ENCODE measurements at regions not wholly inside any gene's neighbourhood (a gene's known extent, or its start where the extent isn't known, plus 50 kb on each side); places are given as distances from the start of the nearest gene placed in this dataset.

DNA sequence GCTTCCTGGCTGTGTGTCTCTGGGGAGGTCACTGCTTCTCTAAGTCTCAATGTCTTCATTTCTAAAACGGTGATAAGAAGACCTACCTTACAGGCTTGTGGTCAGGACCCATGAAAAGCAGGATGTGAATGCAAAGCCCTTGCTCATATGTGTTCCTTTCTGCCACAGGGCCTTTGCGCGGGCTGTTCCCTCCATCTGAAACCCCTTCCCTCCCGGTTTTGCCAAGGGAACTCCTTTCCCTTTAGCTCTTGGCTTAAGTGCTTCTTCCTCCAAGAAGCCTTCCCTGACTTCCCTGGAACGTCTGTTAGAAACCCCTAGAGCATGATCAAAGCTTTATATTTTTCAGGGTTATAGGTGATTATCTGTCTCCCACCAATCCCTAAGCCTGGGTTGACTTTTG, 147.2 kb upstream of the PTPN1 start:
- Histone ChIP-seq H3K27me3 (replicated peaks; ENCODE audit: control insufficient read depth, insufficient read depth, low read length) (no peaks in the 10 kb centered on the region; the same call in none of the 2 replicates), H3K36me3 (ENCODE audit: control insufficient read depth, insufficient read depth, low read length) (no peaks in the 10 kb centered on the region), H3K4me3 (replicated peaks; ENCODE audit: low read depth, low read length) (no peak overlapping the region)
- no peak for TF ChIP-seq CTCF (IDR thresholded peaks at IDR 0.05; ENCODE audit: insufficient read depth, low read length, poor library complexity, severe bottlenecking)
- DNase-seq (ENCODE audit: extremely low read depth, insufficient read length) = no peak

GRCh38 chr20:50363479-50363878, 146.7 kb upstream of the PTPN1 start:
- no peak for DNase-seq (ENCODE audit: extremely low read depth, insufficient read length)
- H3K4me3 ChIP-seq (replicated peaks; ENCODE audit: low read depth, low read length) = no peak overlapping the region
- TF ChIP-seq CTCF (IDR thresholded peaks at IDR 0.05; ENCODE audit: insufficient read depth, low read length, poor library complexity, severe bottlenecking) = no peak
- no peaks in the 10 kb centered on the region; the same call in none of the 2 replicates for H3K27me3 ChIP-seq (replicated peaks; ENCODE audit: control insufficient read depth, insufficient read depth, low read length)
- no peaks in the 10 kb centered on the region for H3K36me3 ChIP-seq (ENCODE audit: control insufficient read depth, insufficient read depth, low read length)

- no peaks in the 10 kb centered on the region; the same call in none of the 2 replicates for H3K27me3 ChIP-seq (replicated peaks; ENCODE audit: control insufficient read depth, insufficient read depth, low read length)
- no peak for TF ChIP-seq CTCF (IDR thresholded peaks at IDR 0.05; ENCODE audit: insufficient read depth, low read length, poor library complexity, severe bottlenecking)
- no peak overlapping the region for H3K4me3 ChIP-seq (replicated peaks; ENCODE audit: low read depth, low read length)
Measured at GRCh38 chr20:50364542-50364941, 145.6 kb upstream of the PTPN1 start.

GRCh38 chr20:50366270-50367103, 143.7 kb upstream of the PTPN1 start:
- no peak for TF ChIP-seq CTCF (IDR thresholded peaks at IDR 0.05; ENCODE audit: insufficient read depth, low read length, poor library complexity, severe bottlenecking)
- no peak overlapping the region for H3K4me3 ChIP-seq (replicated peaks; ENCODE audit: low read depth, low read length)
- no peak for DNase-seq (ENCODE audit: extremely low read depth, insufficient read length)

More at GRCh38 chr20:50364542-50364941, 145.6 kb upstream of the PTPN1 start:
- H3K36me3 ChIP-seq (ENCODE audit: control insufficient read depth, insufficient read depth, low read length) = no peaks in the 10 kb centered on the region
- no peak for DNase-seq (ENCODE audit: extremely low read depth, insufficient read length)

GRCh38 chr20:50367104-50367674, 143.0 kb upstream of the PTPN1 start:
- H3K36me3 ChIP-seq (ENCODE audit: control insufficient read depth, insufficient read depth, low read length) = no peaks in the 10 kb centered on the region
- no peak for DNase-seq (ENCODE audit: extremely low read depth, insufficient read length)
- TF ChIP-seq CTCF (IDR thresholded peaks at IDR 0.05; ENCODE audit: insufficient read depth, low read length, poor library complexity, severe bottlenecking) = no peak
- H3K4me3 ChIP-seq (replicated peaks; ENCODE audit: low read depth, low read length) = no peak overlapping the region
- H3K27me3 ChIP-seq (replicated peaks; ENCODE audit: control insufficient read depth, insufficient read depth, low read length) = no peaks in the 10 kb centered on the region; the same call in none of the 2 replicates

More at GRCh38 chr20:50366270-50367103, 143.7 kb upstream of the PTPN1 start:
- no peaks in the 10 kb centered on the region; the same call in none of the 2 replicates for H3K27me3 ChIP-seq (replicated peaks; ENCODE audit: control insufficient read depth, insufficient read depth, low read length)
- no peaks in the 10 kb centered on the region for H3K36me3 ChIP-seq (ENCODE audit: control insufficient read depth, insufficient read depth, low read length)
